ENCODE measurements at regions not wholly inside any gene's neighbourhood (a gene's known extent, or its start where the extent isn't known, plus 50 kb on each side); places are given as distances from the start of the nearest gene placed in this dataset.

DNA sequence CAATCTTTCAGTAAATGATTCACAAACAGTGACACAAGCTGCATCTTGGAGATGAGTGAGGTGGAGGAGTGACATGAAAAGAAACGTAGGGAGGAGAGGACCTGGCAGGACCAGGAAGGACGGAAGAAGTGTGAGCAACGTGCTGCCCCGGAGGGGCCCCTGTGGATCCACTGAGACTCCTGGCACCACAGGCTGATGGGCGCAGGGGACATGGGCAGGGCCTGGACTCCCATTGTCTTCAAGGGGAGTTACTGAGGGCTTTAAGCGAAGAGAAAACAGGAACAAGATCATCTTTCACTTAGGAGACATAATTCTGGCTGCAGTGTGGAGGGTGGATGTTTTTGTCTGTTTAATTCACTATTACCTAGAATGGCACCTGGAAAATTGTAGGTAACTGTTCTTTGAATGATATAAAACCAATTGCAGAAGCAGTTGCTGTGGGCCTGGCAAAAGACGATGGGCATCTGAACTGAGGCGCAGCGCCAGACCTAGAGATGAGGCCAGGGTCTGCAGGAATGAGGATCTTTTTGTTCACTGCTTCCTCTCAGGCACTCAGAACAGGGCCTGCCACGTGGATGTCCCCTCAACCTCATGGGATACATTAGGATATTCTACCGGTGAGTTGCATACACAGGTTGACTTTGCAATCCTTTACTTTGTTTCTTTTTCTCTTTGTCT is 156.4 kb downstream of the TMEM18 start:
- DNase-seq (ENCODE audit: insufficient read length, low spot score) (no peak), FAIRE-seq (no peak)
- TF ChIP-seq PAX5 (IDR thresholded peaks at IDR 0.05; ENCODE audit: insufficient read depth, low read length, severe bottlenecking) = no peak
- no peak for TF ChIP-seq TAF1 (IDR thresholded peaks at IDR 0.05; ENCODE audit: low read depth, low read length)
- TF ChIP-seq POLR2AphosphoS5 (IDR thresholded peaks at IDR 0.05; ENCODE audit: low read depth, low read length) = no peak
- no peak for TF ChIP-seq SPI1 (IDR thresholded peaks at IDR 0.05; ENCODE audit: low read depth, low read length)
- TF ChIP-seq POLR2A (IDR thresholded peaks at IDR 0.05; ENCODE audit: low read depth, low read length) = no peak
- TF ChIP-seq POU2F2 (IDR thresholded peaks at IDR 0.05; ENCODE audit: low read depth, low read length) = no peak

DNA sequence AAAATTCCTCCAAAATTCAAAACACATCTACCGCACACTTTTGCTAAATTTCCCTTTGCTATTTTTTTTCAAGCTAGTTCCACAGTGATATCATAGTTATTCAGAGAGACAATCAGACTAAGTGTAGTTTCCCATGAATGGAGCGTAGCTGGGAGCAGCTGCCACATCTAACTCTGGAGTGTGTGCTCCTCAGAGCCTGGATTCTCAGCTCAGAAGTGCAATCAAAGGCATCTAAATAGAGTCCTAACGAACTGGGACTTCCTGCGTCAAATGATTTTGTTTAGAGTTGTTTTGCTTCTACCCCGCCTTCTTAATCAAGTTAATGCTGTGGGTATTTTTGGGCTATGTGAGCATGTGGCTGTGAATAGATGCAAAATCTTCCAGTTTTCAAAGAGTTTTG is 160.3 kb downstream of the TMEM18 start:
- no peak for FAIRE-seq

DNA sequence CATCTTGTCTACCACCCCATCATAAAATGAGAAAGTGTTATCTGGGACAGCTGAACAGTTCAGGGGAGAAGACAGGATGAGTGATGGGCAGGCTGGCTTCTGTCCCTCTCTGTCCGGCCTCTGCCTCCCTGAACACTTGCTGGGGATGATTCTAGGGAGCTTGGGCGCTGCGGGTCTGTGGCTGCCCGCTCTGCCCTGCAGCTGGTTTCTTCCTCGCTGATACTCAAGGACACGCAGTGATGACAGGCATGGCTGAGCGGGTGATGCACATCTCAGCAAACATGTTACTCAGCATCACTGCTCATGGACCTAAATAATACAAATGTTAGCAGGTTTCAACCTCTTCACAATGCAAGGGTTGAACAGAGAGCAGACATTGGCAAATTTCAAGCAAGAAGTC is 161.1 kb downstream of the TMEM18 start:
- no peak for TF ChIP-seq POLR2AphosphoS5 (IDR thresholded peaks at IDR 0.05; ENCODE audit: low read depth, low read length)
- no peak for TF ChIP-seq POLR2A (IDR thresholded peaks at IDR 0.05; ENCODE audit: low read depth, low read length)
- TF ChIP-seq PAX5 (IDR thresholded peaks at IDR 0.05; ENCODE audit: insufficient read depth, low read length, severe bottlenecking) = no peak
- TF ChIP-seq TAF1 (IDR thresholded peaks at IDR 0.05; ENCODE audit: low read depth, low read length) = no peak
- no peak for TF ChIP-seq SPI1 (IDR thresholded peaks at IDR 0.05; ENCODE audit: low read depth, low read length)
- no peak for TF ChIP-seq POU2F2 (IDR thresholded peaks at IDR 0.05; ENCODE audit: low read depth, low read length)
- FAIRE-seq (no peak), DNase-seq (ENCODE audit: insufficient read length, low spot score) (no peak)

More for the DNA sequence above, 160.3 kb downstream of the TMEM18 start:
- TF ChIP-seq POLR2AphosphoS5 (IDR thresholded peaks at IDR 0.05; ENCODE audit: low read depth, low read length) = no peak
- no peak for TF ChIP-seq SPI1 (IDR thresholded peaks at IDR 0.05; ENCODE audit: low read depth, low read length)
- TF ChIP-seq POLR2A (IDR thresholded peaks at IDR 0.05; ENCODE audit: low read depth, low read length) = no peak
- DNase-seq (ENCODE audit: insufficient read length, low spot score) = no peak

DNA sequence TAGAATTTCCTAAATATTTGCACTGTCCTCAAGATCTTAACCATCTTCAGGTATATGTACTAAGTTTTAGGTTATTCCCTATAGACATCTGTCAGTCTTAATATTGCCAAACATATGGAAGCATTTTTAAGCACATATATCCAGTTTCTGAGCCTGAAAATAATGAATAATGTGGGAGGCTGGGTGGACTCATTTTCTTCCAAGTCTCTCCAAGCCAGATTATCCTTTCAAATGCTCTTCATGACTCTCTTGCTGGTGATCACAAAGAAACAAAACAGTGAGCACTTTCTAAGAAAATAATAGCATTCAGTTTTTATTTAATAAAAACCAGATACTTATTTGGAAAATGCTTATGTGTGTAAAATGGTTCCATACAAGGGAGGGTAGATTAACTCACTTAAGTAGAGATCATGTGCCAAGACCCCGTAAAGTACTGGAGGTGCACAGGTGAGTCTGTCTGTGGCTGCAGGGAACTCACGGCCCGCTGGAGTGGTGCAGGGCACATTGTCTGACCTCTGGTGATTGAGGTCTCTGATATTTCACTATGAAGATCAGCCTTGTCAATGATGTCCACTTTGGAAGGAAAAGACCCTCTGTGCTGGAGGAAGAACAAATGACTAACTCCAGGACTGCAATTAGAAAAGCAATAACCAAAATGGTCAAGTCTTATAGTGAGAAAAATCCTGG is 161.6 kb downstream of the TMEM18 start:
- no peak for TF ChIP-seq SPI1 (IDR thresholded peaks at IDR 0.05; ENCODE audit: low read depth, low read length)
- TF ChIP-seq POU2F2 (IDR thresholded peaks at IDR 0.05; ENCODE audit: low read depth, low read length) = no peak
- TF ChIP-seq POLR2AphosphoS5 (IDR thresholded peaks at IDR 0.05; ENCODE audit: low read depth, low read length) = no peak
- TF ChIP-seq PAX5 (IDR thresholded peaks at IDR 0.05; ENCODE audit: insufficient read depth, low read length, severe bottlenecking) = no peak
- no peak for TF ChIP-seq POLR2A (IDR thresholded peaks at IDR 0.05; ENCODE audit: low read depth, low read length)
- no peak for TF ChIP-seq TAF1 (IDR thresholded peaks at IDR 0.05; ENCODE audit: low read depth, low read length)
- FAIRE-seq = no peak
- no peak for DNase-seq (ENCODE audit: insufficient read length, low spot score)

DNA sequence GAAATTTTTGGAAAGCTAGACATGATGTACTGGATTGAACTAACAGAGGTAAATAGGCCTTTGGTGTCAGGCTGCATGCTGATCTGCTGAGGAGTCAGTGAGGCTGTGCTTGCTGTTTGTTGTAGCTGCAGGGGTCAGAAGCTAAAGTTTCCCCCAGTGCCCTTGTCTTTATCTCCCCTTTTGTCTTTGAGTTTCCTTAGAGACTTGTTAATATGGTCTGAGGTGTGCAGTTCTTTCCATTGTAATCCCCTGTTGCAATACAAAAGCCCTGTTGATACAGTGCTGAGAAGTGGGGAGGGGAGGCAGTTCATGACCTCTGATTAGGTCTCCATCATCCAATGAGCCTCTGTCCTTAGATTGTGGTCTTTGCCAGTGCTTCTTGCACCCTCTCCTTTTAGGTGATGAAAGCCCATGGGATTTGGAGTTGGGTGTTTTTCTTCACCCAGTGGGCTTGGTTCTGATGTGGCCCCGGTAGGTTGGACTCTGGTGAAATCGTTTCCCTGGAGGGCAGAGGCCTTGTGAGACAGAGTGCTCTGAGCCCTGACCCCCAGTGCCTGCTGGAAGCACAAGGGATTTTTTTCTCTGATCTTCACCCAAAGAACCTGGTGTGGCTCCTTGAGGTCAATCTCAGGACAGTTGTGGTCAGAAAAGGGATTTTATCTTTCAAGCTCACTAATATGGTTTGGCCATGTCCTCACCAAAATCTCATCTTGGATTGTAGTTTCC is 163.1 kb downstream of the TMEM18 start:
- FAIRE-seq (no peak), DNase-seq (ENCODE audit: insufficient read length, low spot score) (no peak)
- TF ChIP-seq POLR2A (IDR thresholded peaks at IDR 0.05; ENCODE audit: low read depth, low read length) (no peak), SPI1 (IDR thresholded peaks at IDR 0.05; ENCODE audit: low read depth, low read length) (no peak), POU2F2 (IDR thresholded peaks at IDR 0.05; ENCODE audit: low read depth, low read length) (no peak), POLR2AphosphoS5 (IDR thresholded peaks at IDR 0.05; ENCODE audit: low read depth, low read length) (no peak), TAF1 (IDR thresholded peaks at IDR 0.05; ENCODE audit: low read depth, low read length) (no peak), PAX5 (IDR thresholded peaks at IDR 0.05; ENCODE audit: insufficient read depth, low read length, severe bottlenecking) (no peak)

DNA sequence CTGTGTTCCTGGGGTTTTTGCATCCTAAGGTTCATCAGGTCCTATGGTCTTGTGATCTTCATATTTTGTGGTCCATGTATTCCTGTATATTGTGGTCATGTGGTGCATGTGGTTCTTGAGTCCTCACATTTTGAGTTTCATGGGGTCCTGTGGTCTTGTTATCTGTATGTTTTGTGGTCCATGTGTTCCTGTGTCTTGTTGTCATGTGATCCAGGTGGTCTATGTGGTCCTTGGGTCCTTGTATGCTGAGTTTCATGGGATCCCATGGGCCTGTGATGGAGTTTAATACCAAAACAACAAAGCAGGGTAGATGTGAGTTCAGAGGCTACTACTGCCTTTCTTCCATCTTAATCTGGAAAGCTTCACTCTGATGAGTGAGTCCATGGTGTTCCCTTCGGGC is 166.4 kb downstream of the TMEM18 start:
- no peak for FAIRE-seq

DNA sequence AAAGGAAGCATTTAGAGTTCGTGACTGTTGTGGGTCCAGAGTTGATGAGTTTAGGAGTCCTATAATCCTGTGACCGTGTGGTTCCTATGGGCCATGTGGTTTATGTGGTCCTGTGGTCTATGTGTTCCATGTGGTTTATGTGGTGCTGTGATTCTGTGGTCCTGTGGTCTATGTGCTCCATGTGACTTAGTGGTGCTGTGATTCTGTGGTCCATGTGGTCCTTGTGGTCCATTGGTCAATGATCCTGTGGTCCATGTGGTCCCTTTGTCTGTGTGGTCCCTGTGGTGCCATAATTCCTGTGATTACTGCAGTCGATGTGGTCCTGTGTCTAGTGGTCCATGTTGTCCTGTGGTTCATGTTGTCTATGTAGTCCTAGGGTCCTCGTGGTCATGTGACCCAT is 167.3 kb downstream of the TMEM18 start:
- TF ChIP-seq POLR2AphosphoS5 (IDR thresholded peaks at IDR 0.05; ENCODE audit: low read depth, low read length) (no peak), TAF1 (IDR thresholded peaks at IDR 0.05; ENCODE audit: low read depth, low read length) (no peak), POLR2A (IDR thresholded peaks at IDR 0.05; ENCODE audit: low read depth, low read length) (no peak), PAX5 (IDR thresholded peaks at IDR 0.05; ENCODE audit: insufficient read depth, low read length, severe bottlenecking) (no peak)
- FAIRE-seq (no peak), DNase-seq (ENCODE audit: insufficient read length, low spot score) (no peak)

More for the DNA sequence above, 166.4 kb downstream of the TMEM18 start:
- TF ChIP-seq PAX5 (IDR thresholded peaks at IDR 0.05; ENCODE audit: insufficient read depth, low read length, severe bottlenecking) (no peak), POLR2A (IDR thresholded peaks at IDR 0.05; ENCODE audit: low read depth, low read length) (no peak), TAF1 (IDR thresholded peaks at IDR 0.05; ENCODE audit: low read depth, low read length) (no peak)
- DNase-seq (ENCODE audit: insufficient read length, low spot score) = no peak

DNA sequence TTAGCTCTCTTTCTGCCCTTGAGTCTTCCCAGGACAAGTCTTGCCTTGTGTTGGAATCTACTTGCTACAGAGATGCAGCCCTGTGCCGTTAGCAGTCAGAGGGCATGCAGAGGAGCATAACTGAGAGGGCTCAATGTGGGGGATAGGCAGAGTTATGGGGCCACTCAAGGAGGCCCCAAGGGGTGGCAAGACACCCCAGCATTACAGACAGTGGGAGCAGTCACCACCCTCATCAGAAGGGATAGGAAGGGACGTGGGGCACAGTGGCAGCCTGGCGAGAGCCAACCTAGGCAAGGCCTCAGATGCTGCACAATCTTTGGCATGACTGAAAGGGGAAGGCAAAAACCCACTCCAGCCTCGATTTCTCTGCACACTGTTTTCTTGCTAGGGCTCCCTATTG is 169.1 kb downstream of the TMEM18 start:
- TF ChIP-seq TAF1 (IDR thresholded peaks at IDR 0.05; ENCODE audit: low read depth, low read length) = no peak
- no peak for TF ChIP-seq POLR2AphosphoS5 (IDR thresholded peaks at IDR 0.05; ENCODE audit: low read depth, low read length)
- TF ChIP-seq PAX5 (IDR thresholded peaks at IDR 0.05; ENCODE audit: insufficient read depth, low read length, severe bottlenecking) = no peak
- no peak for TF ChIP-seq POU2F2 (IDR thresholded peaks at IDR 0.05; ENCODE audit: low read depth, low read length)
- no peak for TF ChIP-seq POLR2A (IDR thresholded peaks at IDR 0.05; ENCODE audit: low read depth, low read length)
- TF ChIP-seq SPI1 (IDR thresholded peaks at IDR 0.05; ENCODE audit: low read depth, low read length) = no peak
- DNase-seq (ENCODE audit: insufficient read length, low spot score) = no peak
- no peak for FAIRE-seq

DNA sequence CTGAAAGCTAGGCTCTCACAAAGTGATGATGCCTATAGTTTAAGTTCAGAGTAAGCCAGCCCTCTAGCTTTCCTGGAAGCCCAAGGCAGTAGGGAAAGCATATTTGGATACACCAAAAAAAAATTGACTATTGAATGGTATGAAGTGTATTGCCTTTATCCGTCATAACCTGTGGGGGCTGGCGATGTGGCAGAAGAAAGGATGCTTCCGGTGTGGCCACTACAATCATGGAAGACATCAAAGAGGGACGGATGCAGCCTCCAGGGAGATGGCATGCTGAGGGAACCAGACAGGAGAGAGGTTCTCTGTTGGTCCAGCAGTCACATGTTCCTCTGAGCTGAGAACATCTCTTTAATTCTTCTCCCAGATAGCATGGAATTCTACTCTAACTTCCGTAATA is 170.3 kb downstream of the TMEM18 start:
- no peak for DNase-seq (ENCODE audit: insufficient read length, low spot score)
- TF ChIP-seq TAF1 (IDR thresholded peaks at IDR 0.05; ENCODE audit: low read depth, low read length) = no peak
- no peak for TF ChIP-seq POLR2A (IDR thresholded peaks at IDR 0.05; ENCODE audit: low read depth, low read length)
- TF ChIP-seq SPI1 (IDR thresholded peaks at IDR 0.05; ENCODE audit: low read depth, low read length) = no peak
- no peak for TF ChIP-seq PAX5 (IDR thresholded peaks at IDR 0.05; ENCODE audit: insufficient read depth, low read length, severe bottlenecking)
- no peak for TF ChIP-seq POLR2AphosphoS5 (IDR thresholded peaks at IDR 0.05; ENCODE audit: low read depth, low read length)
- no peak for TF ChIP-seq POU2F2 (IDR thresholded peaks at IDR 0.05; ENCODE audit: low read depth, low read length)
- FAIRE-seq = no peak

Measured in GM12891 (cell line).